HepG2 (cell line): ENCODE measurements at regions not wholly inside any gene's neighbourhood (a gene's known extent, or its start where the extent isn't known, plus 50 kb on each side); places are given as distances from the start of the nearest gene placed in this dataset.
A peak's percentile ranks its signal among the peaks of the same experiment; 100 is the strongest.

Experiments used
- ATAC-seq: fragments of 200-7000 bp; cut with Tn5 transposase; 3 replicates; pipeline ENCODE4 v1.9.1; 2020; ENCODE audit warnings: mild to moderate bottlenecking, moderate library complexity
- BruUV-seq: library from RNA; stranded (reverse); fragments of 400-500 nt; replicated peaks from 2 replicates; lab custom pipeline; 2021; lab: Mats Ljungman, UMichigan
- CTCF ChIA-PET: fragments of 300-600 bp; formaldehyde crosslinking; extraction: SDS; loops from one replicate; lab custom pipeline; 2021; ENCODE audit warnings: low total read pairs, inconsistent platforms, low intra/inter-chr PET ratio; lab: Yijun Ruan, JAX
- POLR2A ChIA-PET: fragments of 350-600 bp; sonication (Branson Sonifier 250); formaldehyde crosslinking; loops from one replicate; lab custom pipeline; 2020; ENCODE audit warnings: antibody characterized with exemption, inconsistent platforms; lab: Yijun Ruan, JAX
- DNase-seq: peaks from one replicate; pipeline ENCODE4 v3.0.0-alpha.2; 2015; ENCODE audit warnings: low spot score
- FAIRE-seq: peaks from 3 replicates; lab custom pipeline; 2011; peaks lifted over from hg19 to GRCh38; lab: Jason Lieb, UNC
- H2AFZ ChIP-seq: one replicate; pipeline ENCODE4 v1.6.1; 2011; ENCODE audit warnings: low read length, inconsistent platforms
- H3K27ac ChIP-seq: fragments of 300-600 bp; 3 replicates; pipeline ENCODE4 v1.8.0; 2011; ENCODE audit warnings: mixed run types, mild to moderate bottlenecking, mixed read lengths, low read length, inconsistent platforms; ENCODE audit not compliant: insufficient read depth; ENCODE audit errors: extremely low read length
- H3K27me3 ChIP-seq, 2 experiments: fragments of 200-600 bp in 1 of 2; 2 replicates in 1 of 2; 3 replicates in 1 of 2; pipeline versions ENCODE4 v1.6.0 to v1.8.0; 2011; ENCODE audit warnings: low read length in 2 of 2, mild to moderate bottlenecking in 2 of 2, moderate library complexity in 2 of 2, inconsistent platforms in 1 of 2; ENCODE audit not compliant: insufficient read depth in 2 of 2, control insufficient read depth in 1 of 2
- H3K36me3 ChIP-seq, 2 experiments: fragments of 200-600 bp in 1 of 2; replicated peaks in 1 of 2; 2 replicates in 1 of 2; 3 replicates in 1 of 2; pipeline versions ENCODE4 v1.5.1 to v1.8.0; 2011; ENCODE audit warnings: low read length in 2 of 2, inconsistent platforms in 1 of 2; ENCODE audit not compliant: insufficient read depth in 2 of 2, control insufficient read depth in 1 of 2
- H3K4me1 ChIP-seq: 2 replicates; pipeline ENCODE4 v1.5.1; 2012; ENCODE audit warnings: low read length, inconsistent platforms; ENCODE audit not compliant: insufficient read depth
- H3K4me2 ChIP-seq: 2 replicates; pipeline ENCODE4 v1.6.0; 2011; ENCODE audit warnings: low read depth, low read length, inconsistent platforms
- H3K4me3 ChIP-seq, 3 experiments: fragments of 200-600 bp in 1 of 3; sonication (generic), shearing (Covaris generic) in 1 of 3; replicated peaks in 1 of 3; 2 replicates each; pipeline ENCODE4 v1.5.1; 2011 to 2016; ENCODE audit warnings: low read length in 3 of 3, inconsistent platforms in 2 of 3, low read depth in 2 of 3, mild to moderate bottlenecking in 2 of 3, control low read depth in 1 of 3, mixed read lengths in 1 of 3; ENCODE audit not compliant: insufficient read depth in 1 of 3
- H3K79me2 ChIP-seq: one replicate; pipeline ENCODE4 v1.6.1; 2011; ENCODE audit warnings: low read length, inconsistent platforms; ENCODE audit not compliant: insufficient read depth
- H3K9ac ChIP-seq: 2 replicates; pipeline ENCODE4 v1.6.0; 2011; ENCODE audit warnings: mild to moderate bottlenecking, low read depth, low read length, inconsistent platforms; ENCODE audit not compliant: insufficient read depth
- H3K9me3 ChIP-seq: 2 replicates; pipeline ENCODE4 v1.5.1; 2012; ENCODE audit warnings: mild to moderate bottlenecking, low read length
- H4K20me1 ChIP-seq: 2 replicates; pipeline ENCODE4 v1.6.0; 2011; ENCODE audit warnings: inconsistent platforms, mild to moderate bottlenecking, low read length, moderate library complexity; ENCODE audit not compliant: insufficient read depth
- DNMT3B ChIP-seq: conservative IDR thresholded peaks from 2 replicates; pipeline ENCODE4 v1.6.1; 2016; ENCODE audit warnings: missing biosample characterization, control low read depth
- TEAD3 ChIP-seq: optimal IDR thresholded peaks from 2 replicates; pipeline ENCODE3; 2016; ENCODE audit warnings: borderline replicate concordance
- ZBTB7A ChIP-seq: sonication (generic); formaldehyde crosslinking; IDR thresholded peaks from 2 replicates; pipeline ENCODE4 v1.8.0; 2022; ENCODE audit warnings: mild to moderate bottlenecking, missing genetic modification reagents
- ZNF230 ChIP-seq: sonication (generic); formaldehyde crosslinking; IDR thresholded peaks from 2 replicates; pipeline ENCODE4 v1.4.0; 2020; ENCODE audit warnings: mild to moderate bottlenecking, missing genetic modification reagents
- ZNF362 ChIP-seq: sonication (generic); formaldehyde crosslinking; IDR thresholded peaks from 2 replicates; pipeline ENCODE4 v1.4.0; 2020; ENCODE audit warnings: missing genetic modification reagents, mild to moderate bottlenecking, borderline replicate concordance
- ZNF770 ChIP-seq: sonication (generic); formaldehyde crosslinking; IDR thresholded peaks from 2 replicates; pipeline ENCODE4 v1.5.0; 2020; ENCODE audit warnings: mild to moderate bottlenecking, missing genetic modification reagents
- WGBS: methylation state at CpG from one replicate; pipeline ENCODE4 v1.1.6; 2017; ENCODE audit warnings: low lambda C conversion rate; 5-methylcytosine and 5-hydroxymethylcytosine counted together
- in situ Hi-C: cut with HindIII; loops from 2 replicates; pipeline ENCODE4 v1.10.0; 2017; ENCODE audit warnings: low pct_unique_long_range_greater_than_20kb; ENCODE audit not compliant: extremely low pct_ligation_motif_present
- intact Hi-C: fragments of 100-400 bp; cut with micrococcal nuclease; formaldehyde crosslinking; loops from one replicate; pipeline ENCODE4 v1.10.0; 2022; ENCODE audit not compliant: unreplicated experiment

- TF ChIP-seq ZNF362 (CRISPR knock-in tag) (no peak), ZNF230 (CRISPR knock-in tag) (no peak), DNMT3B (no peak), ZNF770 (CRISPR knock-in tag) (no peak)
Measured at GRCh38 chr2:53455094-53455493, 312.5 kb upstream of the CHAC2 start (continued).

GRCh38 chr2:53452957-53453748 is 314.5 kb upstream of the CHAC2 start:
- no peak overlapping the region for H3K4me3 ChIP-seq
- 5% methylated on average over 8 of the region's 8 CpGs for WGBS
- H3K9me3 ChIP-seq = no peaks in the 10 kb centered on the region
- H3K9ac ChIP-seq = no peak overlapping the region
- H3K4me1 ChIP-seq = no peaks in the 10 kb centered on the region
- H2AFZ ChIP-seq = no peak overlapping the region
- in situ Hi-C loops = no loop called here
- CTCF ChIA-PET = no interaction called here
- peak; percentile 79 for ATAC-seq
- no peaks in the 10 kb centered on the region for H3K79me2 ChIP-seq
- no peaks in the 10 kb centered on the region for H3K36me3 ChIP-seq
- H3K4me2 ChIP-seq = no peak overlapping the region
- intact Hi-C loops = no loop called here
- H3K27ac ChIP-seq = no peak overlapping the region
- TF ChIP-seq ZBTB7A (CRISPR knock-in tag) = no peak
- peak; percentile 10 for TF ChIP-seq TEAD3 (CRISPR knock-in tag)
- FAIRE-seq = no peak
- H3K27me3 ChIP-seq = peaks cover 2 to 9% of the 10 kb centered on the region in 2 experiments; a peak in 2 of 5 replicates
- no TSS peak for BruUV-seq
- no peak for DNase-seq
- POLR2A ChIA-PET = no interaction called here
- no peaks in the 10 kb centered on the region for H4K20me1 ChIP-seq
